H1 (cell line): ENCODE measurements at regions not wholly inside any gene's neighbourhood (a gene's known extent, or its start where the extent isn't known, plus 50 kb on each side); places are given as distances from the start of the nearest gene placed in this dataset.

Experiments used
- CTCF ChIP-seq, 3 experiments: IDR thresholded peaks; 1 replicate in 2 of 3; 2 replicates in 1 of 3; pipeline versions ENCODE4 v1.5.1 to v1.6.1; 2011; ENCODE audit warnings: low read length in 3 of 3, mild to moderate bottlenecking in 3 of 3, inconsistent platforms in 2 of 3, low read depth in 1 of 3, moderate library complexity in 1 of 3; ENCODE audit not compliant: insufficient read depth in 1 of 3; ENCODE audit errors: control extremely low read depth in 1 of 3
- EGR1 ChIP-seq: IDR thresholded peaks from 2 replicates; pipeline ENCODE4 v1.6.1; 2011; ENCODE audit warnings: low read depth, low read length, borderline replicate concordance
- KDM5A ChIP-seq: fragments of 200-600 bp; IDR thresholded peaks from 2 replicates; pipeline ENCODE4 v1.7.1; 2012; ENCODE audit warnings: mild to moderate bottlenecking, low read length, inconsistent platforms, mixed read lengths
- NRF1 ChIP-seq: IDR thresholded peaks from 2 replicates; pipeline ENCODE4 v1.6.1; 2011; ENCODE audit warnings: mild to moderate bottlenecking, low read depth, low read length, improper control_type of control experiment
- USF2 ChIP-seq: IDR thresholded peaks from 2 replicates; pipeline ENCODE4 v1.6.1; 2011; ENCODE audit warnings: low read length, improper control_type of control experiment

- TF ChIP-seq KDM5A, result no peak
- no peak for TF ChIP-seq USF2
- TF ChIP-seq CTCF (IDR thresholded peaks at IDR 0.05; ENCODE audit: control extremely low read depth in 1 of 3, insufficient read depth in 1 of 3, low read depth in 1 of 3, low read length in 3 of 3), result no peak
- no peak for TF ChIP-seq EGR1
- TF ChIP-seq NRF1, result no peak
Observed at GRCh38 chr2:40955042-40955441, 503.2 kb upstream of the SLC8A1 start.
